ENCODE measurements at regions not wholly inside any gene's neighbourhood (a gene's known extent, or its start where the extent isn't known, plus 50 kb on each side); places are given as distances from the start of the nearest gene placed in this dataset.

- Histone ChIP-seq H3K27ac (ENCODE audit: low read depth in 1 of 2, low read length in 2 of 2) (no peak overlapping the region), H3K4me1 (ENCODE audit: control insufficient read depth in 1 of 2, insufficient read depth in 2 of 2, low read length in 2 of 2) (no peaks in the 10 kb centered on the region), H3K4me3 (ENCODE audit: low read length in 2 of 2) (no peak overlapping the region), H3K9me3 (ENCODE audit: control insufficient read depth, low read length) (no peaks in the 10 kb centered on the region), H3K27me3 (ENCODE audit: control insufficient read depth in 1 of 2, insufficient read depth in 2 of 2, low read length in 1 of 2) (peaks cover 0 to 2% of the 10 kb centered on the region in 2 donors), H3K36me3 (ENCODE audit: control insufficient read depth in 1 of 2, insufficient read depth in 2 of 2, low read length in 1 of 2) (no peaks in the 10 kb centered on the region)
- ATAC-seq (ENCODE audit: low FRiP score) (no peak), DNase-seq (no peak)
- intact Hi-C loops (cut with DNase I): no loop called here
- 73 to 79% methylated on average over 4 of the region's 4 CpGs for WGBS, 2 donors
Observed at GRCh38 chrX:107502316-107502715, 52.9 kb downstream of the FRMPD3 start.

GRCh38 chrX:107504006-107504405 is 54.6 kb downstream of the FRMPD3 start:
- Histone ChIP-seq H3K4me3 (ENCODE audit: low read length in 2 of 2) (no peak overlapping the region), H3K36me3 (ENCODE audit: control insufficient read depth in 1 of 2, insufficient read depth in 2 of 2, low read length in 1 of 2) (no peaks in the 10 kb centered on the region), H3K9me3 (ENCODE audit: control insufficient read depth, low read length) (no peaks in the 10 kb centered on the region), H3K27ac (ENCODE audit: low read depth in 1 of 2, low read length in 2 of 2) (no peak overlapping the region), H3K4me1 (ENCODE audit: control insufficient read depth in 1 of 2, insufficient read depth in 2 of 2, low read length in 2 of 2) (no peaks in the 10 kb centered on the region), H3K27me3 (ENCODE audit: control insufficient read depth in 1 of 2, insufficient read depth in 2 of 2, low read length in 1 of 2) (peaks cover 0 to 2% of the 10 kb centered on the region in 2 donors)
- WGBS, 2 donors: 53 to 68% methylated on average over 4 of the region's 4 CpGs
- no peak for DNase-seq
- ATAC-seq (ENCODE audit: low FRiP score): no peak
- intact Hi-C loops (cut with DNase I): no loop called here

- Histone ChIP-seq H3K4me3 (ENCODE audit: low read length in 2 of 2) (no peak overlapping the region), H3K27me3 (ENCODE audit: control insufficient read depth in 1 of 2, insufficient read depth in 2 of 2, low read length in 1 of 2) (peaks cover 0 to 2% of the 10 kb centered on the region in 2 donors), H3K27ac (ENCODE audit: low read depth in 1 of 2, low read length in 2 of 2) (no peak overlapping the region), H3K4me1 (ENCODE audit: control insufficient read depth in 1 of 2, insufficient read depth in 2 of 2, low read length in 2 of 2) (no peaks in the 10 kb centered on the region), H3K9me3 (ENCODE audit: control insufficient read depth, low read length) (no peaks in the 10 kb centered on the region), H3K36me3 (ENCODE audit: control insufficient read depth in 1 of 2, insufficient read depth in 2 of 2, low read length in 1 of 2) (no peaks in the 10 kb centered on the region)
- ATAC-seq (ENCODE audit: low FRiP score) (no peak), DNase-seq (no peak)
- intact Hi-C loops (cut with DNase I): no loop called here
- 81 to 95% methylated on average over 2 of the region's 2 CpGs for WGBS, 2 donors
Observed at GRCh38 chrX:107505223-107505622, 55.8 kb downstream of the FRMPD3 start.

- ATAC-seq (ENCODE audit: low FRiP score) (no peak), DNase-seq (no peak)
- intact Hi-C loops (cut with DNase I): no loop called here
- Histone ChIP-seq H3K27ac (ENCODE audit: low read depth in 1 of 2, low read length in 2 of 2) (no peak overlapping the region), H3K4me3 (ENCODE audit: low read length in 2 of 2) (no peak overlapping the region), H3K4me1 (ENCODE audit: control insufficient read depth in 1 of 2, insufficient read depth in 2 of 2, low read length in 2 of 2) (no peaks in the 10 kb centered on the region), H3K36me3 (ENCODE audit: control insufficient read depth in 1 of 2, insufficient read depth in 2 of 2, low read length in 1 of 2) (no peaks in the 10 kb centered on the region), H3K27me3 (ENCODE audit: control insufficient read depth in 1 of 2, insufficient read depth in 2 of 2, low read length in 1 of 2) (peaks cover 0 to 2% of the 10 kb centered on the region in 2 donors), H3K9me3 (ENCODE audit: control insufficient read depth, low read length) (no peaks in the 10 kb centered on the region)
- 1 to 30% methylated on average over 28 to 29 of the region's 29 CpGs for WGBS, 2 donors
Observed at GRCh38 chrX:107506596-107507031, 57.2 kb downstream of the FRMPD3 start.

DNA sequence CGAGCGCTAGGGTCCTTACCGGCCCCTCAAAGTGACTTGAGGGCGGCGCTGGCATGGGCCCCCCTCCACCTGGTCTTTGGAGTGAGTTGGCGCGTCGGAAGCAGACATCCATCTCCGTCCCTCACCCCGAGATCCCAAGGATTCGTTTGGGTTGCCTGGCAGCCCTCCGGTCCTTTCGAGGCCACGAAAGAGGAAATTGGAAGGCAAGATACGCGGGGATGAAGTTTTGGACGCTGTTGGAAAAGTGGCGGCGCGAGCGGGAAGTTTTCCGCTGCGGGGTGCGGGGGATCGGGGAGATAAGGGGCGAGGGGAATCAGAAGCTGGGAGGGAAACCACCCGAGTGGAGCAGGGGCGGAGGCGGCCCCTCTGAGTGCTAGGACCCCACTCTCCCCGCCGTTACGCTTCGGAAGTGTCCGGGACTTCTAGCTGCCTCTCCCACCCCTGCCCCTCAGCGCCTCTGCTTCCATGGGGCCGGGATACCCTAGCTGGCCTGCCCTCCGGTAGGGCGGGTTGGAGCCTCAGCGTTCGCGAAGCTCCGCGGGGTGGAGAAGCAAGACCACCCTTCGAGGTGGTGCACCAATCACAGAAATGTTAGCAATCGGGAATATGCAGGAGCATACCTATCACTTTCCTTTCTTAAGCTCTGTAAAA is 57.8 kb downstream of the FRMPD3 start:
- no peak overlapping the region for H3K4me3 ChIP-seq (ENCODE audit: low read length in 2 of 2)
- H3K27me3 ChIP-seq (ENCODE audit: control insufficient read depth in 1 of 2, insufficient read depth in 2 of 2, low read length in 1 of 2): peaks cover 0 to 2% of the 10 kb centered on the region in 2 donors
- intact Hi-C loops (cut with DNase I): no loop called here
- H3K4me1 ChIP-seq (ENCODE audit: control insufficient read depth in 1 of 2, insufficient read depth in 2 of 2, low read length in 2 of 2): no peaks in the 10 kb centered on the region
- ATAC-seq (ENCODE audit: low FRiP score): no peak
- no peak overlapping the region for H3K27ac ChIP-seq (ENCODE audit: low read depth in 1 of 2, low read length in 2 of 2)
- no peaks in the 10 kb centered on the region for H3K36me3 ChIP-seq (ENCODE audit: control insufficient read depth in 1 of 2, insufficient read depth in 2 of 2, low read length in 1 of 2)
- H3K9me3 ChIP-seq (ENCODE audit: control insufficient read depth, low read length): no peaks in the 10 kb centered on the region
- no peak for DNase-seq
- 2 to 31% methylated on average over 37 to 45 of the region's 45 CpGs for WGBS, 2 donors

DNA sequence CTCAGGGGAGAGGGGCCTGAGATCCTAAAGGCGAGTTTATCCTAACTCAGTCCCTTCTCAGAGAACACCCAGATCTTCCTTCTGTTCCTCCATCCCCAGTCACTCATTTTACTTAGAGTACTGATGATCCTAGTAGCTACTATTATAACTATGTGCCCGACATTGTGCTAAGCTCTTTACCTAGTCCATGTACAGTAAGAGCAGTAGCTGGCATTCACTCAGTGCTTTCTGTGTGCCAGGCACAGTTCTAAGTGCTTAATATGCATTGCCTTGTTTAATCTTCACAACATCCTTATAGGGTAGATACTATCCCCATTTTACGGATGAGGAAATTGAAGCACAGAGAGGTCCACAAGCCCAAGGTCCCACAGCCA is 58.3 kb downstream of the FRMPD3 start:
- Histone ChIP-seq H3K27me3 (ENCODE audit: control insufficient read depth in 1 of 2, insufficient read depth in 2 of 2, low read length in 1 of 2) (peaks cover 0 to 2% of the 10 kb centered on the region in 2 donors), H3K36me3 (ENCODE audit: control insufficient read depth in 1 of 2, insufficient read depth in 2 of 2, low read length in 1 of 2) (no peaks in the 10 kb centered on the region), H3K9me3 (ENCODE audit: control insufficient read depth, low read length) (no peaks in the 10 kb centered on the region), H3K4me3 (ENCODE audit: low read length in 2 of 2) (no peak overlapping the region), H3K4me1 (ENCODE audit: control insufficient read depth in 1 of 2, insufficient read depth in 2 of 2, low read length in 2 of 2) (no peaks in the 10 kb centered on the region), H3K27ac (ENCODE audit: low read depth in 1 of 2, low read length in 2 of 2) (no peak overlapping the region)
- WGBS, 2 donors: 73 to 75% methylated on average over 3 of the region's 3 CpGs
- intact Hi-C loops (cut with DNase I): no loop called here
- no peak for DNase-seq
- no peak for ATAC-seq (ENCODE audit: low FRiP score)

GRCh38 chrX:107508925-107509324 is 59.5 kb downstream of the FRMPD3 start:
- Histone ChIP-seq H3K4me3 (ENCODE audit: low read length in 2 of 2) (no peak overlapping the region), H3K4me1 (ENCODE audit: control insufficient read depth in 1 of 2, insufficient read depth in 2 of 2, low read length in 2 of 2) (no peaks in the 10 kb centered on the region), H3K36me3 (ENCODE audit: control insufficient read depth in 1 of 2, insufficient read depth in 2 of 2, low read length in 1 of 2) (no peaks in the 10 kb centered on the region), H3K9me3 (ENCODE audit: control insufficient read depth, low read length) (no peaks in the 10 kb centered on the region), H3K27me3 (ENCODE audit: control insufficient read depth in 1 of 2, insufficient read depth in 2 of 2, low read length in 1 of 2) (peaks cover 0 to 2% of the 10 kb centered on the region in 2 donors), H3K27ac (ENCODE audit: low read depth in 1 of 2, low read length in 2 of 2) (no peak overlapping the region)
- 81 to 85% methylated on average over 3 of the region's 3 CpGs for WGBS, 2 donors
- intact Hi-C loops (cut with DNase I): no loop called here
- ATAC-seq (ENCODE audit: low FRiP score): no peak
- DNase-seq: no peak

DNA sequence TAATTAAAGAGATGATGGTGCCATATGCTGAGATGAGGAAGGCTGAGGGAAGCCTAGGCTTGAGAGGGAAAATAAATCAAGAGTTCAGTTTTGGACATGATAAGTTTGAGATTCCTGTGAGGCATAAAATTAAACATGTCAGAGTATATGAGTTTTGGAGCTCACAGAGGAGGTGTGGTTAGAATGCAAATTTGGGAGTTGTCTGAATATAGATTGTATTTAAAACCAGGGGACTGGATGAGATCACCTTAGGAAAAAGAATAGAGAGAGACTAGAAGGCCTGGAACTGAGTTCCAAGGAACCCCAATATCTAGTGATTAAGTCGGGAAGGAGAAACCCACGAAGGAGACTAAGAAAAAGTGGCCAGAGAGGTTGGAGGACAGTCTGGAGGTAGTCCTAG is 65.5 kb downstream of the FRMPD3 start:
- WGBS, 2 donors: 62 to 87% methylated on average over 2 of the region's 2 CpGs
- H3K36me3 ChIP-seq (ENCODE audit: control insufficient read depth in 1 of 2, insufficient read depth in 2 of 2, low read length in 1 of 2): no peaks in the 10 kb centered on the region
- H3K4me3 ChIP-seq (ENCODE audit: low read length in 2 of 2): no peak overlapping the region
- DNase-seq: no peak
- H3K9me3 ChIP-seq (ENCODE audit: control insufficient read depth, low read length): no peaks in the 10 kb centered on the region
- no peaks in the 10 kb centered on the region for H3K4me1 ChIP-seq (ENCODE audit: control insufficient read depth in 1 of 2, insufficient read depth in 2 of 2, low read length in 2 of 2)
- intact Hi-C loops (cut with DNase I): no loop called here
- ATAC-seq (ENCODE audit: low FRiP score): no peak
- no peak overlapping the region for H3K27ac ChIP-seq (ENCODE audit: low read depth in 1 of 2, low read length in 2 of 2)
- no peaks in the 10 kb centered on the region for H3K27me3 ChIP-seq (ENCODE audit: control insufficient read depth in 1 of 2, insufficient read depth in 2 of 2, low read length in 1 of 2)

DNA sequence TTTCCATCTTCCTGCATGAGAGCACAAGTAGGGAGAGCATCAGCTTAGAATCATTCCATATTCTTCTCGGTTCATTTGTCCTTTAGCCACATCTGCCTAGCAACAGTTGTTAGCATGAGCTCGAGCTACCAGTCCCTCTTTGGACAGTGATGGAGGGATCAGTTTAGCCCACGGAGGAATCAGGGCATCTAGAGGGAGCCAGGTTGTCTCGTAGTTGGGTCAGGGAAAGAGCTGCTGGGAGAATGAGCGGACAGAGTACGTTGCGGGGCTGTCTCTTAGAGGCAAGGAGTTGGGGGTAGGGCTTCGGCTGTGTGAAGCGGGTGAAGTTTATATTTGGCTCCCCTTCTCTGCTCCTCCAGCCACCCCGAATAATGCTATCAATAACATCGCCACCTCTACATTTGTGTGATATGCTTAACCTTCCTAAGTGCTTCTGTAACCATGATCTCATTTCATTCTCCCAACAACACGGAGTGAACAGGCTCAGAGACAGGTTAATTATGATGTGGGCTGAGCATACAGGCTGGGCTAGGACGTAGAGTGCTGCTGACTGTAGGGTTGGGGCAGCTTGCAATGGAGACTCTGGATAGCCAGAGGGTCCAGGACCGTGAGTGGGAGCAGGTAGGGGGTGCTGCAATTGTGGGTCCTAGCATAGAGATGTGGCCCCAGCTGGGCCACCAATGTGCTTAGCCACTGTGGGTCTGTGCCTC is 72.6 kb downstream of the FRMPD3 start:
- WGBS, 2 donors: 66 to 70% methylated on average over 14 of the region's 14 CpGs
- intact Hi-C loops (cut with DNase I): no loop called here
- Histone ChIP-seq H3K9me3 (ENCODE audit: control insufficient read depth, low read length) (no peaks in the 10 kb centered on the region), H3K4me3 (ENCODE audit: low read length in 2 of 2) (no peak overlapping the region), H3K36me3 (ENCODE audit: control insufficient read depth in 1 of 2, insufficient read depth in 2 of 2, low read length in 1 of 2) (no peaks in the 10 kb centered on the region), H3K27me3 (ENCODE audit: control insufficient read depth in 1 of 2, insufficient read depth in 2 of 2, low read length in 1 of 2) (no peaks in the 10 kb centered on the region), H3K4me1 (ENCODE audit: control insufficient read depth in 1 of 2, insufficient read depth in 2 of 2, low read length in 2 of 2) (no peaks in the 10 kb centered on the region), H3K27ac (ENCODE audit: low read depth in 1 of 2, low read length in 2 of 2) (no peak overlapping the region)
- DNase-seq (no peak), ATAC-seq (ENCODE audit: low FRiP score) (no peak)
